Ureter (tissue), 1 donor: ENCODE measurements at regions not wholly inside any gene's neighbourhood (a gene's known extent, or its start where the extent isn't known, plus 50 kb on each side); places are given as distances from the start of the nearest gene placed in this dataset.

Experiments used
- DNase-seq: peaks from one replicate; pipeline ENCODE4 v3.0.0-alpha.2; 2020; ENCODE audit warnings: low spot score
- donor health status: DM: yes; HTN: yes; CAD: no.

DNA sequence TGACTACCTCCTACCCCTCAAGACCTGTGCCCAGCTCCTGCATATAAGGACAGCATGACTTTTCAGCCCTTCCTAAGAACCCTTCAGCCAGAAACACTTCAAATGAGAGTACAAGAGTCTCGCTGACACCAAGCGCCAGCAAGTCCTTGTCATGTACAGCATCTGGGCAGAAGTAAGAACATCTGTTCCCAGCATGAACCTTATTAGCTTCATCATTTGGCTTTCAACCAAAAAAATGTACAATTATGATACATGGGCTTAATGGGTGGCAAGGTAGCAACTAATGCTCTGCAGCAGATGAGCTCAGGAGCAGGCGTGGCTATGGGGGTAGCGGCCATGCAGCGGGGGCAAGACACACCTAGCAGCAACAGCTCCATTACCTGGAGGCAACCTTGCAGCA, 487.6 kb downstream of the COG6 start:
- no peak for DNase-seq

DNA sequence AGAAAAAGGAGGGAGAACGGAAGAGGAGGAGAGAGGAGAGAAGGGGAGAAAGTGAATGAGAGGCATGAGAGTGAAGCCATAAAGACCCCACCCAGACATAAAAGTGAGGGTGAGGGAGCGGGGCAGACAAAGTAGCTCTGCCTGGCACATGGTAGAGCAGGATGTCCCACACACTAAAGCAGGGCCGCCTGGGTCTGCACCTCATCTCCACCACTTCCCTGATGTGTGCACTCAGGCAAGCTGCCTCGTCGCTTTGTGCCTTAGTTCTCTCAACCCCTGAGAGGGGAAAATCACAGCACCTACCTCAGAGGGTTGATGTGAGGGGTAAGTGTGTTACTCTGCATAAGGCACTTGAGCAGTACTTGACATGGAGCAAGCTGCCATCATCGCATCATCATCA, 488.1 kb downstream of the COG6 start:
- DNase-seq, result no peak

DNA sequence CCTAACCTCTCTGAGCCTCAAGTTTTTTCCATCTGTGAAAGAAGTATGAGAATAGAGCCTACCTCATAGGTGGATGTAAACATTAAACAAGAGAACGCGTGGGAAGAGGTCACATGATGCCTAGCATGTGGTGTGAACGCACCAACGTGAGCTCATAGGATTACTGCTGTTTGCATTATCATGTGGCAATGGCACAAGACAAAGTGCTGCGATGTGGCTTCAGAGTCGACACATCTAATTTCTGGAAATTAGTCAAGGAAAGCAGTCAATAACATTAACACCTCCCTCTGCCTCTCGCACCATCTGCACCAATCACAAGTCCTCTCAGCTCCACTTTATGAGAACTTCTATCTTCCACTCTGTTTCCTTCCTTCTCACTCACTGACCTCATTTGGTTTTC, 489.7 kb downstream of the COG6 start:
- DNase-seq, result no peak

DNA sequence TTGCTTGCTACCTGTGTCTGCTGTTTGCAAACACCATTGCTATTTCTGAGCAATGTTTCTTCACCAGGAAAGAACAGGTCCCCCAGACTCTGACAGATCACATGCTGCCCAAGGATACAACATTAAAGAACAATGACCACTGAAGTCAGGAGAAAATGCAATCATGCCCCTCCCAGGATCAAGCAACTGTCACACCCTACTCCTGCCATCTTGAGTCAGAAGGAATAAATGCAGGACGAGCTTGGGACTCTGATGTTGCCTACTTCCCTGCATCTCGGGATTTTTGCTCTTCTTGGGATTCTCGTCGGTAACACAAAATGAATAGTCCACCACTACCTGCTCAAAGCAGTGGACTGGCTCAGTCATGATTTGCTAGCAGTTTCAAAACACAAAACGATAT, 490.6 kb downstream of the COG6 start:
- no peak for DNase-seq

DNA sequence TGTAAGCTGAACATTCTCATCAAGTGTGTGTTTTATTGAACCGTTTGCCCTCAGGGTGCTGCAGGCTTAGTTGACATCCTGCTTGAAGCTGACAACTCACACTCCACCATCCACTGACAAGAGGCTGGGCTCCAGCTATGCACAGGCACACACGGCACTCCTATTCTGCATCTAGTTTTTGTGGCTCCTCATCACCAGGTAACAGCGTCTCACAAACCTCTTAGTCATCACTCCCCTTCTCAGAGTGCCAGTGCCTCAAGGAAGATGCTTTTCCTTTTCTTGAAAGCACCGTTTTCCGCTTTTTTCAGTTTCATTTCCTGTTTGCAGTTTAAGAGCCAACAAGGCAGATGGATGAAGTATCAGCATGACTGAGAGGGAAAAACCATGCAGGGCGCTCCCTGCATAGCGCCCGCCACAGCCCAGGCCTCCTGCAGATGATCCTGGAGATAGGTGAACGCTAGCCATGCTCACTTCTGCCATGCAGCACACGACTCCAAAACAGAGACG, 491.2 kb downstream of the COG6 start:
- DNase-seq, result no peak

DNA sequence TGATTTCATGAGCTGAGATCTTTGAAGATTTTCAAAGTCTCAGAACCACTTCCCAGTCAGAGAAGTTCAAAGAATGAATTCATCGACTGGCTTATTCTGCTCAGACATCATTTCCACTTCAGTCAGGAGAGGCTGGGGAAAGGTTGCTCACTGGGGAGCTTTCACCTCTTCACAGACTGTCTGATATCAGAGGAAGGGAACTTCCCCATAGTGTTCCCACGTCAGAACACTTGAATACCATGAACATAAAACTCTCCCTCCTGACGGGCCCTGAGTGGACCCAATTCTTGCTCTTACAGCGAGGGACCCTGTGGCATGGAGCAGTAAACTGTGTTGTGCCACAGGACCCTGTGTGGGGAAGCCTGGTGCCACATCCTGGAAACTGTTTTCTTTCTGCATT, 492.6 kb downstream of the COG6 start:
- DNase-seq, result no peak

DNA sequence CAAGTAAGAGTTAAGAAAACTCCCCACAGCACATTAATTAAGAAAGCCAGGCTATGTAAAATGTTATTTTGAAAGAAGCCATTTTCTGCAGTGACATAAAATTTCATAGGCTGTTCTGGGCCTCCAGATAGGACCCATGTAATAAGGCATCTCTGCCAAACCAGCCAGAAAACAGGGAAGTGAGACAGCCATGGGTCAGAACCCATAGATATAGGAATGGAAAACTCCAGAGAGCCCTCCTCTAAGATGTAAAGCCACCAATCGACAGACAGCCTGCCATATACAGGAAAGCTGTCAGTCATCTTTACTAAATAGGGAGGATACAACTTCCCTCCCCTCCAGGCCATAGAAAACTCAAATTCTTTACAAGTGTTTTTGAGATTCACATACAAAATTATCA, 493.3 kb downstream of the COG6 start:
- no peak for DNase-seq

DNA sequence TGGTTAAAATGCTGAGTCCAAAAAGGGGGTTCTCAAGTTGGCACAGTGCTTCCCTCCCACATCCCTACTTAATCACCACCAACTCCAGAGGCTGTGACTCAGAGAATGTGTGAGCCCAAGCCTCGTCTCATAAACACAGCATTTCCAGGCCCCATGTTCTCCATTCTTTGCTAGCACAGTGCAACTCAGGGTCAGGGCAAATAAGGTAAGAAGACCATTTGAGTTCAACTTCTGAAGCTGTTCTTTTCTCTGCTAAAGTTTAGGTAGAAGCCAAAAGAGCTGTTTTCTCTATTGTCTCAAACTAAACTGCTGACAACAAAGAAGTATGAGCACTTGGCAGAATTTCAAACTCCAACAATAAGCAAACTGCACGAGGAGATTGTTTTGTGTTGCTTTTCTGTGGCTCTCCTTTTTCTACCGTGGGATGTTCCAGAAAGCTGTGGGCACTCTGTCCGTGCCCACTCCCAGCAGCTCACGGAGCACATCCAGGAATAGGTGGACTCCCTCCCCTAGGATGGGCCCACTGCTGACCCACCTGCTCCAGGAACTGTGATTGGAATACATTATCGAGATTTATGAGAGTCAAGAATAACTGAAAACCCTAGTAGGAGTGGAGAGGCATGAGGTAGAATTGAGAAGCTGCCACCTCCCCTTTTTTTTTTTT, 494.3 kb downstream of the COG6 start:
- no peak for DNase-seq

DNA sequence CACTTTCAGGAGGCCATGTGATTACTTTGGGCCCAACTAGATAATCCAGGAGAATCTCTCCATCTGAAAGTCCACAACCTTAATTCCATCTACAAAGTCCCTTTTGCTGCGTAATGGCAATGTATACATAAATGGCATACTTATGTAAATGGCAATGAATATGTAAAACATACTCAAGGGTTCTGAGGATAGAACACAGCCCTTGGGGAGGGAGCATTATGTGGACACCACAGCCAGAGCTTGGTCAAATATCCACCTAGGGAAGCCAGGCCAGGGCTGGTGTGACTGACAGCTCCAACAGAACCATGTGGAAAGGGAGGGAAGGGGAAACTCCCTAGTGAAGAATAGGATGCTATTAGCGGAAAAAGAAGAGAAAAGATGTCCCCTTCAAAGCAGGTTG, 496.2 kb downstream of the COG6 start:
- DNase-seq, result no peak

DNA sequence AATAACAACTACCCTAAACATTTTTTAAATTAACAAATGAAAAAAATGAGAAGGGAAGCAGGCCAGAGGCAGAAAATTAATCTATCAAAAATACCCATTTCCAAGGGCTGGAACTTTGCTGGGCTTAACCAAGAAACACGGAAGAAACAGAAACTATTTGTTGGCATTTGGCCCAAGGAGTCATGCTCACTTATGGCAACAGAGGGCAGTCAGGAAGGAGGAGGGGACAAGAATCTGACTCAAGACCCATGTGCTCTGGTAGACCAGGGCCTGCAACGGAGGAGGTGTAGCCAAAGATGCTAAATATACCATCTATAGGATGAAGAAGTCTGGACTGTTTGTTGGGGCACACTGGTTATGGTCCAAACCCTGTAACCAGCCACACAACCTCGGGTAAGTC, 496.7 kb downstream of the COG6 start:
- DNase-seq, result no peak

DNA sequence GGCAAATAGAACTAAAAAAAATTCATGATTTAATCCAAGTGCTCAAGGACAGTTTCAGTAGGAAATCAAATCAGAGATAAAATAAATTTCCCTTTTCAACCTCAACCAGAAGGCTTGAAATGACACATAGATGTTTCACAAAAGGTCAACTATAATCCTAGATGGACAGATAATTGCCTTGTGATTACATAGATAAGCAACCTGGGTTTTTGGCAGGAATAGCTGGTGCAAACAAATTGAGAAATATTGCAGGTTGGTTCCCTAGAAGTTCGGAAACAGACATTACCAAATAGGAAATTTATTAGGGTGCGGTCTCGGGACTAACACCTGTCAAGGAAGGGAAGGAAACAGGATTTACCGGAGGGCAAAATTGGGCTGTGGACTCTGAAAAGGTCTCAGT, 497.5 kb downstream of the COG6 start:
- DNase-seq, result no peak

DNA sequence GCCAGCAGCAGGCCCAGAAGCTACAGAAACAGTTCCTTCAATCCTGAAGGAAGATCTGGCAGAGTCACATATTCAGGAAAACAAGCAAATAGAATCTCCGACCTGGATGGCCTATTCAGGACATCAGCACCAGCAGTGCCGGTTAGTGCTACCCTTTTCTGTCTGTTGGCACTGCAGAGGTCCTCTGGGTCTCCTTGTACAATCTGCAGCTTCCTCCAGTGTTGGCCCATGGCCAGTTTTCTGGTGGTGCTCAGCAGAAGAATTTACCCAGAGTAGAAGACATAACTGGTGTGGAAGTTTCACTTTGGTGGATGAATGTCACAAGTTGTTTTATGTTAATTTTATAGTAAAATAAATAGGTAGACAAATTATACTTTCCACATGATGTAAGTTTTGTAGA, 498.1 kb downstream of the COG6 start:
- no peak for DNase-seq

DNA sequence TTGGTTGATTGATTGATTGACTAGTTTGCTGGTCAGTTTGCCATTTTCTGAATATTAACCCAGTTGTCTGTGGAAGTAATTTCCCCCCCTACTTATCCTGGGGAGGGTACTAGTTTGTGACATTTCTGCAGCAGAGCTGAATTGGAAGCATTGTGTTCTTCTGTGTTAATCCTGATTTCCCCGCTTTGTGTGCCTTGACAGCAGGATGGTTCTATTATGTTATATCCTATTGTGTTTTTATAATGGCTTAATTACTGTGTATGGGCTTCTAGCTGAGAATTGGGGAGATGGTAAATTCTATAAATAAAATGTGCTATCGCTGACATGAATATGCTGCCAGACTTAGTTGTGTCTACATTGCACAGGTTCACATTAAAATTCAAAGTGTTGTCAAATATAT, 499.7 kb downstream of the COG6 start:
- DNase-seq, result no peak

DNA sequence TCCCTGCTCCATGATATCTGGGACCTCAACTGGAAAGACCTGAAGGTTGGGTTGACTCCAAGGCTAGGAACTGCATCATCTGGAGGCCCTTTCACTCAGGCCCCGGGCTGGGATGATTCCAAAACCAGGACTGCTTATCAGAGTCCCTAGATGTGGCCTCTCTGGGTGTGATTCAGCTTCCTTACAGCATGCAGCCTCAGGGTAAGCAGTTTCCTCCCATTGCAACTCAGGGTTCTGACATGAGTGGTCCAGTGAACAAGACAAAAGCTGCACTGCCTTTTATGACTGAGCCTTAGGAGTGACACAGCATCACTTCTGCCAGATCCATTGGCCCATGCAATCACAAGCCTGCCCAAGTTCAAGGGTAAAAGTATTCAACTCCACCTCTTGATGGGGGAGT, 502.8 kb downstream of the COG6 start:
- DNase-seq, result no peak

DNA sequence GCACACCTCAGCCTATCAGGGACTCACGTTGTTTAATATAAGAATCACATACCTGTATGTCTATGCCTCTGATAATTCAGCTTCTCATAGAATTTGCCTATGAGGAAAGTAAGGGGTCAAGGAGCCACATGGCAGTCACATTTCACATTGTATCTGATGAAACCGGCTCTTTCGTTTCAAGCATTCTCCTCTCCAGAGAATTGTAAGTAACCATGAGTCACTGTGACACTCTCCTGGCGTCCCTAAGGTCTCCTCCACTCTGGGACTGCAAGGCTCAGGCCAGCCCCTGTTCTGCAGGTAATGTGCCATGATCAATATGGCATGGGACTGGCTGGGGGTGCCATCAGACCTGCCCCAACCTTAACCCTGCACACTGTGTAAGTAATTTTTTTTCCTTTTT, 503.3 kb downstream of the COG6 start:
- DNase-seq, result no peak

DNA sequence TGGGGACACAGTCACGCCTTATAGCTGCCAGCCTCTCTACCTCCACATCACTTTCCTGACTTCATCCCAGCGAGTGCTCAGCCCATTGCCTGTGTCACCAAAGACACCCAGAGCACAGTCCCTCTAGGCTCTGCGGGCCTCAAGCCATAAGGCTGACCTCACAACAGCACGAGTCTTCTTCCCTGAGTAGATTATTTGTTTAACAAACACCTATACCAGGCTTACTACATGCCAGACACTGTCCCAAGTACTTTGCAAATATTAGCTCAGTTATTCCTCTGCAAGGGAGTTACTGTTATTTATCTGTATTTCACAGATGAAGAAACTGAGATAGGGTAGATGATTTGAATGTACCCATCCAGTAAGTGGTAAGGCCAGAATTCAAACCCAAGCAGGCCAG, 504.3 kb downstream of the COG6 start:
- DNase-seq, result no peak

DNA sequence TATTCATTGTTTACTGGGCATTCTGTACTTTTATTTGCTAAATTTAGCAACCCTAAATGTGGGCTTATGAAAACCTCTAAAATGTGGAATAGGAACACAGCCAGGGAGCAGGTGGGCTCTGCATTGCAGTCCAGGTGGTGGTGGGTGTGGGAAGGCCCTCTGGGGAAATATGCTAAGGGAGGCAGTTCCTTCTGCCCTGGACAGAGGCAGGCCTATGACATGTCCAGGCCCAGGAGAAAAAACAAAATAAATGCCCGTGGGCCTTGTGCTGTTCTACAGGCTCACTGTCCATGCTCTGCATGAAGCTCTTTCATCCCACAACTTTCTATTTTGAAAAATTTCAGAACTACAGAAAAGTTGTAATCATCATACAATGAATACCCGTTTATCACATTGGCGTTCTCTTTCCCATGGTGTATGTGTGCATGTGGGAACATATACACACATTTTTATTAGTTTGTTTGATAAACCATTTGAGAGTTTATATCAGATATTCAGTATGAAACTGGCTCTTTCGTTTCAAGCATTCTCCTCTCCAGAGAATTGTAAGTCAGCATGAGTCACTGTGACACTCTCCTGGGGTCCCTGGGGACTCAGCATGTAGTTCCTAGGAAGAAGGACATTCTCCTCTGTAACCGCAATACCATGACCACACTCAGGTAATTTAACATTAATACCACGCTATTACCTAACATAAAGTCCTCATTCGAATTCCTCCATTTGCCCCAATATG, 505.3 kb downstream of the COG6 start:
- no peak for DNase-seq

DNA sequence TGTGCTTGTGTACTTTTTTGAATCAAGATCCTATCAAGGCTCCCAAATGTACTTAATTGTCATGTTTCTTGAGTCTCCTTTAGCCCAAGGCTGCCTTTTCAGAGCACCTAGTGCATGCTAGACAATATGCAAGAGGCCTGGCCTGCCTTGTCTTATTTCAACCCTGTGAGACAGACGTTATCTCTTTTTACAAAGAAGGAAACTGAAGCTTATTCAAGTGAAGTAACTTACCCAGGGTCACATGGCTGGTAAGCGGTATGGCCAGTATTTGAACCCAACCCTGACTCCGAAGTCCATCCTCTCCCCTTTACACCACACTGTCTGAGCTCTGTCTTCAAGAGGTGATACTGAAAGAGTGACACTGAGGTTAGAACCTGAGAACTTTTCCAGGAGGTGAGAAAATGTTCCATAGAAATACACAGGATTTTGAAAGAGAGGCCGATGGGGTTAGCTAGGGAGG, 505.1 kb downstream of the FOXO1 start:
- no peak for DNase-seq

DNA sequence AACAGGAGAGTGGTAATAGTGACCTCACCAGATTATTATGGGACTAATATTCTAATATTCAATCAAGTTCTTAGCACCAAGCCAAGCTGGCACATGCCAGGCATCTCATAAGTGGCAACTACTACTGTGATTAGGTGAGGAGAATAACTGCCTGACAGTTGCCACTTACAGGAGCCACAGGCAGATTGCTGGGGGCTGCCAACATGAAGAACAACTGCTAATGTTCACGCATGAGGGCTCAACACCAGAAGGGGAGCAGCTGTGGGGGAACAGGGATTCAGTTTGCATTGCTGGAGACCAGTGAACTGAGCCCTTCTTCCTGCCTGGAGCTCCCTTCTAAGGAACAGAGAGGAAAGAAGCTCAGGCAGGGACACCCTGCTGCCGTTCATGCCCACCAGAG, 504.5 kb downstream of the FOXO1 start:
- DNase-seq, result no peak

DNA sequence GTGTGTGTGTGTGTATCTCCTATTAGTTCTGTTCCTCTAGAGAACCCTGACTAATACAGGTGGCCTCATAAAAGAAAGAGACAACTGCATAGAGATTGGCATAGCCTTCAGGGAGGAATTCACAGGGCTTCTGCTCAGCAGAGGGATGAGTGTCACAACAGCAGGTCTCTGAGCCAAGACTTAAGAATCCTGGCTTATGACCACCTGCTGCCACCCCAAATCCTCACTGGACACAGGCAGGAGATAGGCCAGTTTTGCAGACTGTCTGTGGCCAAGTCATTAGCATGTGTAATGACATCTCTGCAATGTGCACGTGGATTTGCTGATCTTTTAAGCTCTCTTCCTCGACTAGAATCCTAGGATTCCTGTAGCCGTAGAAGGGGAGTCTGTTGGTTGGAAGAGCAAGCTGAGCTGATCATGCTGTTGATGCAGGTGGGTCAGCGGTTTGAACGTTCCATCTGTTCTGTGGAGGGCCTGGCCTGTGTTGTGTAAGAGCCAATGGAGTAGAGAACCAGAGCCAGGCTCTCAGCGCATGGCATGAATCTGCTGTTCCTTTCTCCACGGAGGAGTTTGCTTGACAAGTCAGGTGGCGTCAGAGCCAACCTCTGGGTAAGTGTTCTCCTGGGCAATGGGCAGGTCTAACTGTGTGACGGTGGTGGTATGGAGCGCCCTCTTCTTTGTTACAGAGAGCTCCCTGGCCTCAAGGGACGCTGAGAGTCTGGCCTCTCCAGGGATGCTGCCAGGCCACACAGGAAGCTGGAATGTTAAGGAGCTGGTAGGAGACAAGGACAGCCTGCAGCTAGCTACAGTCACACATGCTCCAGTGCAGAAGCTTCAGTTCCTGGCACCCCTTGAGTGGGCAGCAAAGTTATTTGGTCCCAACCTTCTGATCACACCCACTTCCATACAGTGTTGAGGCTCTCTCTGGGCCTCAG, 503.1 kb downstream of the FOXO1 start:
- no peak for DNase-seq

DNA sequence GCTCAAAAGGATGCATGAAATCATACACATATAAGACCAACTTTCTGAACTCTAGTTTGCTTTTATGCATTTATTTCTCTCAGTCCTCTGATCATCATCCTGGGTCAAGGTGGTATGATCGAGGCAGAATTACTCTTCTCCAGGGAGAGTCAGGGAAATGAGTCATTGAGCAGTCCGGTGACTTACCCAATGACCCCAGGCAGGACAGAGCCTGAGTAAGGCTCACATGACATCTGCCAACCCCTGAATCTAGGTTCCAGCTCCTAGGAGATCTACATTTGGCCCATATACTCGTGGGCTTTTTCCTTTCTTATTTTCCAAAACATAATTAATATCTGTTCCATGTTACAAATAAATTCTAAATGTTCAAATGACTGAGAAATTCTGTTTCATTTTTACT, 502.3 kb downstream of the FOXO1 start:
- DNase-seq, result no peak

DNA sequence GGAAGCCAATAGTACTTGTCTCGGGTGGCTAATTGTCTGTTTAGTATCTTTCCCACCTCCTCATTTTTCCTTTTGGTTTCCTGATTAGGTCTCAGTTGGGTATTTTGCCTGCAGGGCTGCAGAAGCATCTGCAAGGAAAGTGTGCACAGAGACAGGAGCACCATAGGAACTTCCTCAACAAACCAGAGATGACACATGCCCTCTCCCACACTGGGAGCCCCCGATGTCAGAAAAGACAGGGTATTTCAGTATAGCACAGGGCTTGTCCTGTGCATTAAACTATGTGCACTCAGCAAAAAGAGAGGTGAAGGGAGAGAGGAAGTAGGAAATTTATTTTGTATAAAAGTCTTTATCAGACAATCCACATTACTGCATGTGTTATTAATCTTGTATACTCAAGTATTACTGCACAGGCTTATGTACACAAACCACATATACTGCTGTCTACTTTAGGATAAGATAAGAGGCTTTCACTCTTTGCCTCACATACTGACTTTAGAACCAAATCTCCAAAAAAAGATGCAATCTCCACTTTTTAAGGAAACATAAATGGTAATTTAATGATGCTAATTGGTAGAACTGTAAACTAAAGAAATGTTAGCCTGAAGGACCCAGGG, 501.0 kb downstream of the FOXO1 start:
- DNase-seq, result no peak
